OCI-LY1 (cell line): ENCODE measurements at regions not wholly inside any gene's neighbourhood (a gene's known extent, or its start where the extent isn't known, plus 50 kb on each side); places are given as distances from the start of the nearest gene placed in this dataset.

Experiments used
- H2AFZ ChIP-seq: fragments of 200-600 bp; sonication (generic), shearing (Covaris generic); 2 replicates; pipeline ENCODE4 v1.6.0; 2014; ENCODE audit warnings: antibody characterized with exemption, mild to moderate bottlenecking, low read length
- H3F3A ChIP-seq: fragments of 200-600 bp; sonication (generic), shearing (Covaris generic); 2 replicates; pipeline ENCODE4 v1.6.0; 2014; ENCODE audit warnings: mild to moderate bottlenecking, antibody characterized with exemption, low read length, moderate library complexity; ENCODE audit not compliant: insufficient read depth
- H3K27ac ChIP-seq: fragments of 200-600 bp; sonication (generic); 2 replicates; pipeline ENCODE4 v1.5.1; 2014; ENCODE audit warnings: low read length, mixed run types, mild to moderate bottlenecking, low read depth; ENCODE audit not compliant: poor library complexity, severe bottlenecking
- H3K27me3 ChIP-seq: fragments of 200-600 bp; sonication (generic); 2 replicates; pipeline ENCODE4 v1.6.0; 2014; ENCODE audit warnings: antibody characterized with exemption, mild to moderate bottlenecking, low read length, moderate library complexity; ENCODE audit not compliant: insufficient read depth
- H3K36me3 ChIP-seq: fragments of 200-600 bp; sonication (generic); 2 replicates; pipeline ENCODE4 v1.6.1; 2014; ENCODE audit warnings: mild to moderate bottlenecking, antibody characterized with exemption, low read length, moderate library complexity, mixed read lengths; ENCODE audit not compliant: insufficient read depth
- H3K4me1 ChIP-seq: fragments of 200-600 bp; sonication (generic); 2 replicates; pipeline ENCODE4 v1.5.1; 2014; ENCODE audit warnings: mild to moderate bottlenecking, low read length, moderate library complexity; ENCODE audit not compliant: insufficient read depth, severe bottlenecking
- H3K4me2 ChIP-seq: fragments of 200-600 bp; sonication (generic), shearing (Covaris generic); 2 replicates; pipeline ENCODE4 v1.6.1; 2014; ENCODE audit warnings: low read length
- H3K4me3 ChIP-seq: fragments of 200-600 bp; sonication (generic); 2 replicates; pipeline ENCODE4 v1.5.1; 2014; ENCODE audit warnings: low read length, low read depth, mild to moderate bottlenecking, mixed read lengths; ENCODE audit not compliant: poor library complexity, severe bottlenecking
- H3K79me2 ChIP-seq: fragments of 200-600 bp; shearing (Covaris generic); 2 replicates; pipeline ENCODE4 v1.6.1; 2016; ENCODE audit warnings: mixed run types, low read length, mixed read lengths; ENCODE audit not compliant: insufficient read depth
- H3K9ac ChIP-seq: fragments of 200-600 bp; sonication (generic), shearing (Covaris generic); 2 replicates; pipeline ENCODE4 v1.6.1; 2014; ENCODE audit warnings: mild to moderate bottlenecking, low read length, mixed read lengths
- H3K9me2 ChIP-seq: fragments of 200-600 bp; sonication (generic), shearing (Covaris generic); 2 replicates; pipeline ENCODE4 v1.6.1; 2014; ENCODE audit warnings: low read depth, mild to moderate bottlenecking, low read length, mixed read lengths
- H3K9me3 ChIP-seq: fragments of 200-600 bp; shearing (Covaris generic); 2 replicates; pipeline ENCODE4 v1.6.1; 2014; ENCODE audit warnings: low read length, mixed read lengths
- H4K20me1 ChIP-seq: fragments of 200-600 bp; sonication (generic), shearing (Covaris generic); 2 replicates; pipeline ENCODE4 v1.6.0; 2016; ENCODE audit warnings: mild to moderate bottlenecking, low read length; ENCODE audit not compliant: insufficient read depth
- EZH2 ChIP-seq: fragments of 200-600 bp; sonication (generic), shearing (Covaris generic); IDR thresholded peaks from 2 replicates; pipeline ENCODE4 v1.8.0; 2017; ENCODE audit warnings: borderline replicate concordance, mixed run types, mild to moderate bottlenecking, antibody characterized with exemption, low read length, moderate library complexity, mixed read lengths
- TF ChIP-seq, protein P1 (sequence below): fragments of 200-600 bp; sonication (generic), shearing (Covaris generic); IDR thresholded peaks from 2 replicates; pipeline ENCODE4 v1.5.1; 2017; ENCODE audit warnings: mild to moderate bottlenecking, antibody characterized with exemption, low read length, moderate library complexity, mixed read lengths

DNA sequence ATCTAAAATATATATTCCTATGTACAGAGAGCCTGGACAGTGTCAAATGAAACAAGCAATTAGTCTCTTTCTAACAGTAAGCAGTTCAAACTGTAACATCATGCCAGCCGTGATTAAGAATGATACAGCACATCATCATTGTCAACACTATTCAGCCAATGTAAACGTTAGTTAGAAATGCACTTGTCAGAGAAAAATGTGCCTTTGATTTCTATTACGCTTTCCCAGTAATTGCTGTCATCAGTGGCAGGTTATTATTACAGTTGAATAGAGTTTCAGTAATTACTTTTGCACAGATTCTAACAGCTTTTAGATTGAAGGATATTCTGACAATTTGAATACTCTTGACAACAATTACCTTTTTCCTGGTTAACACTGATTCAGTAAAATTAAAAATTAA lies 1007.1 kb downstream of the SH3BGRL start:
- no peaks in the 10 kb centered on the region for H3F3A ChIP-seq
- no peak for TF ChIP-seq EZH2
- H3K9me3 ChIP-seq = no peaks in the 10 kb centered on the region
- no peaks in the 10 kb centered on the region for H3K36me3 ChIP-seq
- no peaks in the 10 kb centered on the region for H3K27me3 ChIP-seq
- H3K4me2 ChIP-seq = no peak overlapping the region
- no peaks in the 10 kb centered on the region for H3K9me2 ChIP-seq
- H4K20me1 ChIP-seq = no peaks in the 10 kb centered on the region
- H3K9ac ChIP-seq = no peak overlapping the region
- H3K4me3 ChIP-seq = no peak overlapping the region
- H3K27ac ChIP-seq = no peak overlapping the region
- H3K79me2 ChIP-seq = no peaks in the 10 kb centered on the region
- H2AFZ ChIP-seq = no peak overlapping the region
- no peaks in the 10 kb centered on the region for H3K4me1 ChIP-seq

DNA sequence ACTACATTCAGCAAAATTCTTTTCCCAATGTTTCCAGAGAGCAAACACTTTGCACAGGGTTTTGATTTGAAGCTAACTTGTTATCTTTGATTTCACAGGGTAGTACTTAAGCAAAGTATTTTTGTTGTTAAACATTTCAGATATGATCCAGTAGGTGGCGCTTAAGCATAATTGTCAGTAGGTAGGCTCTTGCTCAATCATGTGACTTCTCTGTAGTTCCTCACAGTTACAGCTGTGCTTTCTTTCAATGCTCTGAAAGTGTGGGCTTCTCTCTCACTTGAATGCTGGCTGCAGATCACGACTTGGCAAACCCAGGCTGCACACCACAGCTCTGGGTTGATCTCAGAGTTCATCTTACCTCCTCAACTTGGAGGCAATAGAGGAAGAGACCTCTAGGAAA lies 1016.5 kb downstream of the SH3BGRL start:
- H2AFZ ChIP-seq = no peak overlapping the region
- no peaks in the 10 kb centered on the region for H3F3A ChIP-seq
- no peaks in the 10 kb centered on the region for H4K20me1 ChIP-seq
- H3K27me3 ChIP-seq = no peaks in the 10 kb centered on the region
- H3K4me2 ChIP-seq = peak overlapping the region; percentile 52; the same call in 1 of the 2 replicates
- H3K9me2 ChIP-seq = no peaks in the 10 kb centered on the region
- no peaks in the 10 kb centered on the region for H3K79me2 ChIP-seq
- peaks cover 6% of the 10 kb centered on the region for H3K4me1 ChIP-seq
- no peak overlapping the region for H3K27ac ChIP-seq
- H3K9ac ChIP-seq = peak overlapping the region; percentile 36; the same call in 1 of the 2 replicates
- no peak overlapping the region for H3K4me3 ChIP-seq
- no peak for TF ChIP-seq EZH2
- TF ChIP-seq, protein P1, sequence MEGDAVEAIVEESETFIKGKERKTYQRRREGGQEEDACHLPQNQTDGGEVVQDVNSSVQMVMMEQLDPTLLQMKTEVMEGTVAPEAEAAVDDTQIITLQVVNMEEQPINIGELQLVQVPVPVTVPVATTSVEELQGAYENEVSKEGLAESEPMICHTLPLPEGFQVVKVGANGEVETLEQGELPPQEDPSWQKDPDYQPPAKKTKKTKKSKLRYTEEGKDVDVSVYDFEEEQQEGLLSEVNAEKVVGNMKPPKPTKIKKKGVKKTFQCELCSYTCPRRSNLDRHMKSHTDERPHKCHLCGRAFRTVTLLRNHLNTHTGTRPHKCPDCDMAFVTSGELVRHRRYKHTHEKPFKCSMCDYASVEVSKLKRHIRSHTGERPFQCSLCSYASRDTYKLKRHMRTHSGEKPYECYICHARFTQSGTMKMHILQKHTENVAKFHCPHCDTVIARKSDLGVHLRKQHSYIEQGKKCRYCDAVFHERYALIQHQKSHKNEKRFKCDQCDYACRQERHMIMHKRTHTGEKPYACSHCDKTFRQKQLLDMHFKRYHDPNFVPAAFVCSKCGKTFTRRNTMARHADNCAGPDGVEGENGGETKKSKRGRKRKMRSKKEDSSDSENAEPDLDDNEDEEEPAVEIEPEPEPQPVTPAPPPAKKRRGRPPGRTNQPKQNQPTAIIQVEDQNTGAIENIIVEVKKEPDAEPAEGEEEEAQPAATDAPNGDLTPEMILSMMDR = peak; percentile 47; the same call in 1 of the 2 replicates
- H3K36me3 ChIP-seq = no peaks in the 10 kb centered on the region
- H3K9me3 ChIP-seq = no peaks in the 10 kb centered on the region

GRCh38 chrX:82219129-82219528 lies 1017.2 kb downstream of the SH3BGRL start:
- Histone ChIP-seq H3K9ac (no peak overlapping the region), H3K4me3 (no peak overlapping the region), H3K9me2 (no peaks in the 10 kb centered on the region), H2AFZ (no peak overlapping the region), H3K79me2 (no peaks in the 10 kb centered on the region), H3K36me3 (no peaks in the 10 kb centered on the region), H3K27ac (no peak overlapping the region), H3K4me2 (no peak overlapping the region), H4K20me1 (no peaks in the 10 kb centered on the region), H3F3A (no peaks in the 10 kb centered on the region), H3K9me3 (no peaks in the 10 kb centered on the region), H3K27me3 (no peaks in the 10 kb centered on the region), H3K4me1 (peaks cover 6% of the 10 kb centered on the region)
- TF ChIP-seq, protein P1 = no peak
- TF ChIP-seq EZH2 = no peak

DNA sequence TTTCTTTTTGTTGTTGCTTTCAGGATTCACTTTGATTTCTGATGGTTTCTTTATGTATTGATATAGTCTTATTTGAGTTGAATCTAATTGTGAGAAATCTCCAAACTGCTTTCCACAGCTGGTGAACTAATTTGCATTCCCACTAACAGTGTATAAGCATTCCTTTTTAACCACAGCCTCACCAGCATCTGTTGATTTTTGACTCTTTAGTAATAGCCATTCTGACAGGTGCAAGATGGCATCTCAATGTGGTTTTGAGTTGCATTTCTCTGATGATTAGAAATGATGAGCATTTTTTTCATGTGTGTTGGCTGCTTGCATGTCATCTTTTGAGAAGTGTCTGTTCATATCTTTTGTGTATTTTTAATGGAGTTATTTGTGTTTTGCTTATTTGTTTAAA lies 1023.1 kb downstream of the SH3BGRL start:
- no peak for TF ChIP-seq EZH2
- TF ChIP-seq, protein P1 = no peak
- Histone ChIP-seq H3K36me3 (no peaks in the 10 kb centered on the region), H3K79me2 (no peaks in the 10 kb centered on the region), H3K4me2 (no peak overlapping the region), H3K27me3 (no peaks in the 10 kb centered on the region), H3K4me1 (no peaks in the 10 kb centered on the region), H3K27ac (no peak overlapping the region), H3K9me2 (no peaks in the 10 kb centered on the region), H3K9ac (no peak overlapping the region), H3K4me3 (no peak overlapping the region), H3F3A (no peaks in the 10 kb centered on the region), H3K9me3 (no peaks in the 10 kb centered on the region), H4K20me1 (no peaks in the 10 kb centered on the region), H2AFZ (no peak overlapping the region)
